ENCODE measurements at regions not wholly inside any gene's neighbourhood (a gene's known extent, or its start where the extent isn't known, plus 50 kb on each side); places are given as distances from the start of the nearest gene placed in this dataset.

GRCh38 chr6:100182313-100182712, 188.3 kb upstream of the MCHR2 start:
- DNase-seq (no peak), FAIRE-seq (no peak)
- Histone ChIP-seq H3K9ac (ENCODE audit: low read length in 3 of 3) (no peak overlapping the region), H3K36me3 (ENCODE audit: control insufficient read depth in 2 of 3, insufficient read depth in 3 of 3, low read length in 3 of 3) (no peaks in the 10 kb centered on the region), H3K27ac (ENCODE audit: low read depth in 2 of 2, low read length in 2 of 2) (no peak overlapping the region), H3K9me3 (ENCODE audit: control insufficient read depth in 2 of 3, insufficient read depth in 1 of 3, low read length in 3 of 3) (no peaks in the 10 kb centered on the region), H3K27me3 (ENCODE audit: control insufficient read depth, insufficient read depth, low read length) (no peaks in the 10 kb centered on the region), H3K4me3 (ENCODE audit: low read length in 3 of 3) (no peak overlapping the region), H3K4me1 (ENCODE audit: control insufficient read depth in 2 of 3, insufficient read depth in 2 of 3, low read depth in 1 of 3, low read length in 3 of 3) (peaks cover 0 to 1% (median 0%) of the 10 kb centered on the region in 3 donors)
- intact Hi-C loops (cut with DNase I) = no loop called here
- TF ChIP-seq, protein P1, sequence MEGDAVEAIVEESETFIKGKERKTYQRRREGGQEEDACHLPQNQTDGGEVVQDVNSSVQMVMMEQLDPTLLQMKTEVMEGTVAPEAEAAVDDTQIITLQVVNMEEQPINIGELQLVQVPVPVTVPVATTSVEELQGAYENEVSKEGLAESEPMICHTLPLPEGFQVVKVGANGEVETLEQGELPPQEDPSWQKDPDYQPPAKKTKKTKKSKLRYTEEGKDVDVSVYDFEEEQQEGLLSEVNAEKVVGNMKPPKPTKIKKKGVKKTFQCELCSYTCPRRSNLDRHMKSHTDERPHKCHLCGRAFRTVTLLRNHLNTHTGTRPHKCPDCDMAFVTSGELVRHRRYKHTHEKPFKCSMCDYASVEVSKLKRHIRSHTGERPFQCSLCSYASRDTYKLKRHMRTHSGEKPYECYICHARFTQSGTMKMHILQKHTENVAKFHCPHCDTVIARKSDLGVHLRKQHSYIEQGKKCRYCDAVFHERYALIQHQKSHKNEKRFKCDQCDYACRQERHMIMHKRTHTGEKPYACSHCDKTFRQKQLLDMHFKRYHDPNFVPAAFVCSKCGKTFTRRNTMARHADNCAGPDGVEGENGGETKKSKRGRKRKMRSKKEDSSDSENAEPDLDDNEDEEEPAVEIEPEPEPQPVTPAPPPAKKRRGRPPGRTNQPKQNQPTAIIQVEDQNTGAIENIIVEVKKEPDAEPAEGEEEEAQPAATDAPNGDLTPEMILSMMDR (IDR thresholded peaks at IDR 0.05; ENCODE audit: borderline replicate concordance, extremely low read depth, insufficient read depth) = no peak

- Histone ChIP-seq H3K27ac (ENCODE audit: low read depth in 2 of 2, low read length in 2 of 2) (no peak overlapping the region), H3K4me3 (ENCODE audit: low read length in 3 of 3) (no peak overlapping the region), H3K9me3 (ENCODE audit: control insufficient read depth in 2 of 3, insufficient read depth in 1 of 3, low read length in 3 of 3) (no peaks in the 10 kb centered on the region), H3K4me1 (ENCODE audit: control insufficient read depth in 2 of 3, insufficient read depth in 2 of 3, low read depth in 1 of 3, low read length in 3 of 3) (peaks cover 2 to 10% (median 3%) of the 10 kb centered on the region in 3 donors), H3K36me3 (ENCODE audit: control insufficient read depth in 2 of 3, insufficient read depth in 3 of 3, low read length in 3 of 3) (no peaks in the 10 kb centered on the region), H3K9ac (ENCODE audit: low read length in 3 of 3) (no peak overlapping the region), H3K27me3 (ENCODE audit: control insufficient read depth, insufficient read depth, low read length) (no peaks in the 10 kb centered on the region)
- DNase-seq (no peak), FAIRE-seq (no peak)
- intact Hi-C loops (cut with DNase I) = no loop called here
- TF ChIP-seq, protein P1 (IDR thresholded peaks at IDR 0.05; ENCODE audit: borderline replicate concordance, extremely low read depth, insufficient read depth) = no peak
Observed at GRCh38 chr6:100181309-100181708, 187.3 kb upstream of the MCHR2 start.

- Histone ChIP-seq H3K4me3 (ENCODE audit: low read length in 3 of 3) (no peak overlapping the region), H3K9me3 (ENCODE audit: control insufficient read depth in 2 of 3, insufficient read depth in 1 of 3, low read length in 3 of 3) (no peaks in the 10 kb centered on the region), H3K36me3 (ENCODE audit: control insufficient read depth in 2 of 3, insufficient read depth in 3 of 3, low read length in 3 of 3) (no peaks in the 10 kb centered on the region), H3K4me1 (ENCODE audit: control insufficient read depth in 2 of 3, insufficient read depth in 2 of 3, low read depth in 1 of 3, low read length in 3 of 3) (peaks cover 2 to 10% (median 5%) of the 10 kb centered on the region in 3 donors), H3K27me3 (ENCODE audit: control insufficient read depth, insufficient read depth, low read length) (no peaks in the 10 kb centered on the region), H3K9ac (ENCODE audit: low read length in 3 of 3) (no peak overlapping the region), H3K27ac (ENCODE audit: low read depth in 2 of 2, low read length in 2 of 2) (no peak overlapping the region)
- intact Hi-C loops (cut with DNase I) = no loop called here
- FAIRE-seq (no peak), DNase-seq (no peak)
- TF ChIP-seq, protein P1 (IDR thresholded peaks at IDR 0.05; ENCODE audit: borderline replicate concordance, extremely low read depth, insufficient read depth) = no peak
Observed at GRCh38 chr6:100179576-100179975, 185.6 kb upstream of the MCHR2 start.

DNA sequence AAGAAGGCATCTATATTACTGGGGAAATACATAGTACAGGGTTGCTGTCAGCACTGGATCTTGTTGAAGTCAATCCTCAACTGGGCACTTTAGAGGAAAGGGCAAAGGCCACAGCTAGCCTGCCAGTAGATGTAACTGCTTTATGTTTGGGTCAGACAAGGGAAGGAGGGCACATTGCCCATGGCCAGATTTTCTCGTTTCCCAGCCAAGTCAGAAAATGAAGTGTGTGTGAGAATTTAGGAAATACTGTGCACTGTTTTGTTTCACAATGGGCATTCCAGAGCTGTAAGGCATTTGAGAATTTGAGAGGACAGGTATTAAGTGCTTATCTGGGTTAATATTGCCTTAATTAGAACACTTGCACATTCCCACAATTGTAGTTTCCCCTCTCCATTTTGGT, 183.9 kb upstream of the MCHR2 start:
- Histone ChIP-seq H3K27me3 (ENCODE audit: control insufficient read depth, insufficient read depth, low read length) (no peaks in the 10 kb centered on the region), H3K36me3 (ENCODE audit: control insufficient read depth in 2 of 3, insufficient read depth in 3 of 3, low read length in 3 of 3) (no peaks in the 10 kb centered on the region), H3K4me1 (ENCODE audit: control insufficient read depth in 2 of 3, insufficient read depth in 2 of 3, low read depth in 1 of 3, low read length in 3 of 3) (peaks cover 2 to 10% (median 5%) of the 10 kb centered on the region in 3 donors), H3K4me3 (ENCODE audit: low read length in 3 of 3) (no peak overlapping the region), H3K27ac (ENCODE audit: low read depth in 2 of 2, low read length in 2 of 2) (no peak overlapping the region), H3K9me3 (ENCODE audit: control insufficient read depth in 2 of 3, insufficient read depth in 1 of 3, low read length in 3 of 3) (no peaks in the 10 kb centered on the region), H3K9ac (ENCODE audit: low read length in 3 of 3) (no peak overlapping the region)
- DNase-seq = no peak
- no peak for FAIRE-seq
- intact Hi-C loops (cut with DNase I) = no loop called here
- TF ChIP-seq, protein P1 (IDR thresholded peaks at IDR 0.05; ENCODE audit: borderline replicate concordance, extremely low read depth, insufficient read depth) = no peak

Data from kidney (tissue), 13 donors.